Transverse colon (tissue), 4 donors: ENCODE measurements at regions not wholly inside any gene's neighbourhood (a gene's known extent, or its start where the extent isn't known, plus 50 kb on each side); places are given as distances from the start of the nearest gene placed in this dataset.

Source experiments
- DNase-seq: peaks from one replicate; pipeline ENCODE4 v3.0.0-alpha.2; 2019
- H3K27ac ChIP-seq, 4 donors: fragments of 200-600 bp; sonication (generic); 2 replicates each; pipeline ENCODE4 v1.5.1; 2016 to 2018; ENCODE audit warnings: inconsistent platforms in 4 of 4
- H3K27me3 ChIP-seq: fragments of 200-600 bp; sonication (generic); 2 replicates; pipeline ENCODE4 v1.5.1; 2017; ENCODE audit warnings: inconsistent platforms
- H3K36me3 ChIP-seq, 4 donors: fragments of 200-600 bp; sonication (generic); 2 replicates each; pipeline ENCODE4 v1.5.1; 2017 to 2019; ENCODE audit warnings: inconsistent platforms in 4 of 4
- H3K4me1 ChIP-seq, 4 donors: fragments of 200-600 bp; sonication (generic); 2 replicates each; pipeline ENCODE4 v1.5.1; 2017 to 2020; ENCODE audit warnings: inconsistent platforms in 4 of 4
- H3K4me3 ChIP-seq, 4 donors: fragments of 200-600 bp; sonication (generic); 1 replicate in 1 of 4; 2 replicates in 3 of 4; pipeline versions ENCODE4 v1.5.1 to v1.6.1; 2017 to 2019; ENCODE audit warnings: inconsistent platforms in 4 of 4
- H3K9me3 ChIP-seq, 2 donors: fragments of 200-600 bp; sonication (generic); 2 replicates each; pipeline ENCODE4 v1.5.1; 2017 to 2019; ENCODE audit warnings: inconsistent platforms in 2 of 2
- CTCF ChIP-seq, 5 experiments: fragments of 200-600 bp in 3 of 5; fragments of 450-650 bp in 2 of 5; sonication (generic) in 3 of 5; IDR thresholded peaks; 1 replicate in 2 of 5; 2 replicates in 3 of 5; pipeline ENCODE4 v1.5.1; 2016 to 2017; ENCODE audit warnings: antibody characterized with exemption in 5 of 5, inconsistent platforms in 3 of 5, mild to moderate bottlenecking in 2 of 5, moderate library complexity in 1 of 5
- EP300 ChIP-seq: sonication (generic); formaldehyde crosslinking; IDR thresholded peaks from one replicate; pipeline ENCODE4 v1.6.1; 2017; ENCODE audit warnings: antibody characterized with exemption, low read depth
- POLR2A ChIP-seq: fragments of 450-650 bp; IDR thresholded peaks from one replicate; pipeline ENCODE4 v1.6.1; 2016; ENCODE audit warnings: antibody characterized with exemption, mild to moderate bottlenecking, moderate library complexity
- POLR2AphosphoS5 ChIP-seq, 3 donors: sonication (generic); formaldehyde crosslinking; IDR thresholded peaks; one replicate each; pipeline ENCODE4 v1.6.1; 2016; ENCODE audit warnings: antibody characterized with exemption in 3 of 3
- WGBS, 2 donors: methylation state at CpG; one replicate each; pipeline ENCODE4 v1.1.5; 2018; ENCODE audit warnings: low coverage in 1 of 2; 5-methylcytosine and 5-hydroxymethylcytosine counted together
- in situ Hi-C, 4 donors: fragments of 200-750 bp; cut with MboI; loops; one replicate each; pipeline versions ENCODE4 v1.15.0 to v1.15.1; 2017; ENCODE audit warnings: low sequenced_read_pairs in 3 of 4, low pct_ligation_motif_present in 1 of 4, low pct_unique_long_range_greater_than_20kb in 1 of 4
- intact Hi-C: fragments of 100-400 bp; cut with DNase I; formaldehyde crosslinking; loops from one replicate; pipeline ENCODE4 v1.15.1; 2023; ENCODE audit warnings: low total_unique reads

GRCh38 chr2:150916467-150917396, 344.9 kb downstream of the RBM43 start:
- WGBS, 2 donors: 82 to 89% methylated on average over 5 to 8 of the region's 8 CpGs

DNA sequence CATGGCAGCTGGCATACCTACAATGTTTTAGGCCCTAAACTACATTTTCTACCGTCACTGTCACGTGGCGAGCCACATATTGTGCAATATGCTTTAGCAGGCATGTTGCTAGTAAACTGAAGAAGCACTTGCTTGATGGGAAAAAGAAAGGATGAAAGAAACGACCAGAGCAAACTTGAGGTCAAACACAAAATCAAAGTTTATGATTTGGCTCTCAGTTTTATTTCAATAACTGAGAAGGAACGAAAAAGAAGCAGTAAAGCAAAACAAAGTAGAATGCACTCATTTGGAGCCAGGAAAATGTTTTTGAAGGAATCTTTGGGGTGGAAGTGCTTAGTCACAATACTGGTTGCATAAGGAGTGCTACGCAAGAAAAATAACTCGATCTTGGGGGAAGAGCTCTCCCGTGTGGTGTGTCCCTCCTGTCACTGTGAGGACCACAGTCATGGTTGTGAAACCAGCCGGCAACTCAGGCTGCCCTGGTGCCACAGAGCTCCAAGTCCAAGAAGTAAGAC, 349.8 kb downstream of the RBM43 start:
- H3K4me1 ChIP-seq: no peaks in the 10 kb centered on the region
- intact Hi-C loops: no loop called here
- no peak overlapping the region for H3K4me3 ChIP-seq
- H3K36me3 ChIP-seq: no peaks in the 10 kb centered on the region
- no peaks in the 10 kb centered on the region for H3K27me3 ChIP-seq
- TF ChIP-seq EP300 (no peak), POLR2AphosphoS5 (IDR thresholded peaks at IDR 0.05) (peak in 2 of 3 donors; percentile 24 to 42)
- H3K9me3 ChIP-seq: no peaks in the 10 kb centered on the region
- 49 to 66% methylated on average over 5 to 9 of the region's 9 CpGs for WGBS, 2 donors
- peak overlapping the region in 3 of 4 donors; percentile 0 to 52 (median 44) for H3K27ac ChIP-seq
- peak; percentile 34 for DNase-seq
- in situ Hi-C loops: no loop called here

More at GRCh38 chr2:150916467-150917396, 344.9 kb downstream of the RBM43 start:
- H3K27me3 ChIP-seq: no peaks in the 10 kb centered on the region
- no peaks in the 10 kb centered on the region for H3K4me1 ChIP-seq
- no peaks in the 10 kb centered on the region for H3K36me3 ChIP-seq
- no peaks in the 10 kb centered on the region for H3K9me3 ChIP-seq
- intact Hi-C loops (no loop called here), in situ Hi-C loops (no loop called here)
- H3K4me3 ChIP-seq: no peak overlapping the region
- TF ChIP-seq POLR2AphosphoS5 (IDR thresholded peaks at IDR 0.05) (no peak), CTCF (IDR thresholded peaks at IDR 0.05) (no peak), EP300 (no peak), POLR2A (no peak)
- no peak overlapping the region for H3K27ac ChIP-seq
- no peak for DNase-seq

DNA sequence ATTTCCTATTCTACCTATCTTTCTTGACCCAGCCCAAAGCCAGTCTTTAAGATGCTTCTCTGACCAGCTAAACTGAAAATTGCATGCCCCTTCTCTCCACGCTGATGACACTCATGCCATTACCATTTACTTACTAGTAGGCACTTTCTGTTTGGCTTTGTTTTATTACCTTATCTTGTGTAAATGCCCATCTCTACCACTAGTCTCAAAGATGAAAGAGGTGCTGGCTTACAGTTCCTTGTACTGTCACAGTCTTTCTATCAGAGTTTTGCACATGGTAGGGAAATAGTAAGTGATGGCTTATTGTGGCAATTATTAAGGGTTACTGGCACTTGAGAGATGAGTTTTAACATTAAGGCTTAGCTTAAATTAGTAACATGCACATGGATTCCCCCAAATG, 352.1 kb downstream of the RBM43 start:
- in situ Hi-C loops: no loop called here

GRCh38 chr2:150909090-150909489, 352.6 kb downstream of the RBM43 start:
- in situ Hi-C loops (no loop called here), intact Hi-C loops (no loop called here)
- no peaks in the 10 kb centered on the region for H3K4me1 ChIP-seq
- TF ChIP-seq CTCF (IDR thresholded peaks at IDR 0.05): no peak
- TF ChIP-seq POLR2A: no peak
- no peak for TF ChIP-seq POLR2AphosphoS5 (IDR thresholded peaks at IDR 0.05)
- TF ChIP-seq EP300: no peak
- DNase-seq: no peak
- H3K9me3 ChIP-seq: no peaks in the 10 kb centered on the region
- no peak overlapping the region for H3K4me3 ChIP-seq
- no peaks in the 10 kb centered on the region for H3K27me3 ChIP-seq
- H3K36me3 ChIP-seq: no peaks in the 10 kb centered on the region
- no peak overlapping the region for H3K27ac ChIP-seq

More for the DNA sequence above, 352.1 kb downstream of the RBM43 start:
- H3K9me3 ChIP-seq: no peaks in the 10 kb centered on the region
- TF ChIP-seq EP300 (no peak), POLR2AphosphoS5 (IDR thresholded peaks at IDR 0.05) (no peak), CTCF (IDR thresholded peaks at IDR 0.05) (peak in 1 of 5 experiments; percentile 7), POLR2A (no peak)
- no peak for DNase-seq
- no peaks in the 10 kb centered on the region for H3K36me3 ChIP-seq
- intact Hi-C loops: no loop called here
- WGBS, 2 donors: 41 to 50% methylated on average over 1 of the region's 1 CpG
- H3K4me3 ChIP-seq: no peak overlapping the region
- H3K4me1 ChIP-seq: no peaks in the 10 kb centered on the region
- no peaks in the 10 kb centered on the region for H3K27me3 ChIP-seq
- H3K27ac ChIP-seq: no peak overlapping the region
